SH-SY5Y (cell line): ENCODE measurements at regions not wholly inside any gene's neighbourhood (a gene's known extent, or its start where the extent isn't known, plus 50 kb on each side); places are given as distances from the start of the nearest gene placed in this dataset.

Experiments
- GATA2 ChIP-seq: IDR thresholded peaks from 2 replicates; pipeline ENCODE4 v1.6.1; 2011; ENCODE audit warnings: mild to moderate bottlenecking, low read depth, low read length
- GATA3 ChIP-seq: IDR thresholded peaks from 2 replicates; pipeline ENCODE4 v1.6.1; 2011; ENCODE audit warnings: low read depth, mild to moderate bottlenecking, low read length, moderate library complexity

GRCh38 chr15:92753591-92753990, 98.0 kb upstream of the FAM174B start:
- TF ChIP-seq GATA3 (no peak), GATA2 (no peak)
